Sciatic nerve (tissue), 2 donors: ENCODE measurements at regions not wholly inside any gene's neighbourhood (a gene's known extent, or its start where the extent isn't known, plus 50 kb on each side); places are given as distances from the start of the nearest gene placed in this dataset.
"Not testable (repeated sequence)": the region's sequence is repeated elsewhere in the genome, so short reads cannot be mapped to it uniquely, and the experiment has no call there.

Experiments used
- ATAC-seq: fragments of 200-7000 bp; cut with Tn5 transposase; one replicate; pipeline ENCODE4 v1.9.1; 2020; ENCODE audit warnings: mild to moderate bottlenecking, moderate library complexity
- DNase-seq: peaks from one replicate; pipeline ENCODE4 v3.0.0-alpha.2; 2020; ENCODE audit warnings: low spot score
- intact Hi-C: fragments of 100-400 bp; cut with DNase I; formaldehyde crosslinking; loops from one replicate; pipeline ENCODE4 v1.14.2; 2022
- donor health status: DM: no; HTN: no; CAD: no.
- donor health status: DM: no; HTN: no; CAD: no.

DNA sequence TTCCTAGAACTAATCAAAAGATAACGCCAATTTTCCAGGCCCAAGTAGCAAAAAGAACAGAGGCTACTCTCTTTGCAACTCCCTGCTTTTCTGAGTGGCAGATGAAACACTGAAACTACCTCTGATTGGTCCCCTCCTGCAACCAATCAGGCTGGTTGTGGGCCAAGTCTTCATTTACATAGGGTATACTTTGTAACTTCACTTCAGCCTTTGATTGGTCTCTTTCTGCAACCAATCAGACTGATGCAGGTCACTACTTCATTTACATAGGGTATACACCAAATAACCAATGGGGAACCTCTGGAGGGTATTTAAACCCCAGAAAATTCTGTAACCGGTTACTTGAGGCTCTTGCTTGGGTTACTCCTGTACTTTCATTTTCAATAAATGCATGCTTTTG is 289.6 kb downstream of the MED10 start:
- DNase-seq (no peak), ATAC-seq (no peak)
- intact Hi-C loops: no loop called here

DNA sequence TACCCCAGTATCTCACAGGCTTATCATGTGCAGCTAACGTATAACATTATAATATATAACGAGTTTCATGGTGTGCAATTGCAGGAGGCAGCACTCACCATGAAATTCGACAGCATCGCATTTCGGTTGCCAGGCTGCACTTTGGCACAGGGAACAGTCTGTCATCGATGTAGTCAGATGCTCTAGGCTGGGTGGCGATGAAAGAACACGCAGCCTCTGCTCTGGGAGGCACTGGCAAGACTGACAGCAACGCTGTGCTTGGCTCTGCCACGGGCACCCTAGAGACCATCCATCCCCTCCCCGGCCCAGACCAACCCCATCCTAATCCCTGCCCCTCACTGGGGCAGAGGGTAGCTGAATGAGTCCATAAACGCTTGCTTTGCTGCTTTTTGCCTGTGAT is 290.8 kb downstream of the MED10 start:
- intact Hi-C loops: no loop called here
- no peak for DNase-seq
- no peak for ATAC-seq

DNA sequence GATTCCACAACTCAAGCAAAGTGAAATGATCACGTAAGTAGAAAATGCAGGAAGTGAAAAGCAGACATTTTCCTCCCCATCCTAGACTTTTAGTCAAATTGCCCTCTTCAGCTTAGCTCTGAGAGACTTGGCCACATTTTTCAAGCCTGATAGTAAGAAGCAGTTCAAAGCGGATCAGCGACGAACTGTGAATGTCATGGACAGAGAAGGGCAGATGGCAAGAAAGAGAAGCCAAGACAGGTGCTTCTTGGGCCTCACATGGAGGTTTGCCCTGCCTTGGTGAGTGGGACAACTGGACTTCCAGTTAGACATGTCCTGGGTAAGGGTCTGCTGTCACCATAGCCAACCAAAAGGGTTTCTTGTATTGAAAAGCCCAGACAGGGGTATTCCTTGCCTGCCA is 291.5 kb downstream of the MED10 start:
- intact Hi-C loops: no loop called here
- no peak for DNase-seq
- no peak for ATAC-seq

DNA sequence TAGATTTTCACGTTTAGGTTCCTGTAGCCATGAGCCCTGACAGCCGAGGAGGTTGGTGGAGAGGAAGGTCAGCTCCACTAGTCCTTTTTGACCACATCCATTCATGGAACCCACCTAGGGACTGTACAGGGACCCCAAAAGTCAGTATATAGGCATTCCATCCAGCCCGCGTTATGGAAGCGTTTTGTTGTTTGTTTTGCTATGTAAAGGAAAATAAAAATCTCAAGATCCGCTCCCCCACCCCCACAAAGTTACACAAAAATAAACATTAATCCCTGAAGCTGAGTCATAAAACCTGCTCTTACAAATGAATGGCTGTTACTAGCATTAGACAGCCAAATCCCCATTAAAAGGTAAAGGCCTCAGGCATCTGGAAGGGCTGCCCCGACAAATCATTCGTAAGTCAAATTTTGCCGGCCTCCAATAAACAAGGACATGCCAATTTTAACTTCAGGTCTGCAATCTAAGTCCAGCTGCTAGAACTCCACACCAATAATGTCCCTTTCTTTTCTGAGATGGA is 292.9 kb downstream of the MED10 start:
- no peak for ATAC-seq
- DNase-seq: no peak
- intact Hi-C loops: no loop called here

DNA sequence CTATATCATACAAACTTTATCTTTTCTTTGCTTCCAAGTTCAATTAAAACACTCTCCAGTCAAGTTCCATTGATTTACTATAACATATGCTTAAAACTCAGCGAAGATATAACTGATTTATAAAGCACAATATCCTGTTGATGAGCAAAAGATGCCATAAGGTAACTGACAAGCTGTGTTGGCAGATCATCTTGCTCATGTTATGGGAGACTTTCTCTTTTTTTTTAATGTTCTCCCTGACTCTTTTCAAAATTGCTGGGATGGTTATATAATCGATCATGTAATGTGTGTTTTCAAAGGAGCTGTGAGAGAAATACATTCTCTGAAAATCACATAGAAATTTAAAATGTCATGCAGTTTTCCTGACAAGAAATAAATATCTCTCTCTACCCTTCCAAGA is 293.5 kb downstream of the MED10 start:
- no peak for ATAC-seq
- intact Hi-C loops: no loop called here
- DNase-seq: no peak

DNA sequence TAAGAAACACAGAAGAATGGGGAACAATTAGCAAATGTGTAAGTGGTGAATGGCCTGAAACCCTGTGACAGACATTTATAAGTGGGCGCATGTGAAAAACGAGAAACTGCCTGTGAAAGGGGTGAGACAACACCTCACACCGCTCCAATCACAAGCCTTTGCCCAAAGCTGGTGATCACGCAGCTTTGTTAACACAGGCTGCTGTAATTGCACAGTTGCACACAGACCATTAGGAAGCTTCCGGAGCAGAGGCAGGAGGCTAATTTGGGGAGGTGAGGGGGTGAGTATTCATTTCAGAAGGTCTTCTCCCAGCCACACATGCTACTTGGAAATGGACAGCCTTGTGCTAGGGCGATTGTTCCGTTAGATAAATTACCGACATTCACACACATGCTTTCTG is 294.0 kb downstream of the MED10 start:
- ATAC-seq (no peak), DNase-seq (no peak)
- intact Hi-C loops: no loop called here

DNA sequence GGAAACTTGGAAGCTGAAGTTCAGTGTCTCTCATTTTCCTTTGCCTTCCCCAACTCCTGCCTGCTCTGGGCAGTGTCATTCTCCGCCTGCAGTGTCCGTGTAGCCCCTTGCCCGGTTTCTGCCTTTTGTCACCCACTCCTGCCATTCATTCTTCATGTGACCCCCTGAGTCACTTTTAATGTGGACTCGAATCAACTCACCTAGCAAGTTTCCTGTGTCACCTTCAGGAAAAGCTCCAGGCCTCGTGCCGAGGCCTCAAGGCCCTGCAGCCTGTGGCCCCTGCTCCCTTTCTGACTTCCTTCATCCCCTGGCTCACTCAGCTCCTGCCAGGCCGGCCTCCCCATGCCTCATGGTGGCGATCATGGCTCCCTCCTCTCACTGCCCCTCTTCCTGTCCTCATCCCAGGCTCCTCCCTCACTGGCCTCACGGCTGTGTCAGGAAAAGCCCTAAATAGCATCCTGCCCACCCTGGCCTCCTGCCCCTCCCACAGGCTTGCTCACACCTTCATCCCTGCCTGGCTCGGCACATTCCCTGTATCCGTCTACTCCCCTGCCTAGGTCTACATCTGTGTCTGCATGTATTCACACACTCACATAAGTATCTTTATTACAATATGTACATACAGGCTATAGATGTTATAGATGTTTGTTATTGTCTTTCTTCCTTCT is 294.9 kb downstream of the MED10 start:
- no peak for ATAC-seq
- DNase-seq: no peak
- intact Hi-C loops: no loop called here

DNA sequence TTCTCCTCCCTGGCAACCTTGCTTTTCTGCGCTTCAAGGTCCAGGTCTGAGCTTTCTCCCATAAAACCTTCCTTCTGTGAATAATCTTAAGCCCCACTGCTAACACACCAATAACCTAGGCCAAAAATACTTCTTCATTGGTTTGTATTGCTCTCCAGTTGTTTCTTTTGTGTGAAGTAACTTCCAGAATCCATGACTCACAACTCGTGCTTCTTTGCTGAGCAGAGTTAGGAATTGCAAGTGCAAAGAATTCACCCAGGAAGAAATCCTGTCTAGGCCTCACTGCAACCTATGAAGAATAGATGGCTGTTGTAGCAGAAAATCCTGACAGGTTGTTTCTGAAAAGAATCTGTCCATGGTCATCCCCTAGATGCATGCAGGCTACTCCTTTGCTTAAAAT is 295.7 kb downstream of the MED10 start:
- ATAC-seq: no peak
- no peak for DNase-seq
- intact Hi-C loops: no loop called here

DNA sequence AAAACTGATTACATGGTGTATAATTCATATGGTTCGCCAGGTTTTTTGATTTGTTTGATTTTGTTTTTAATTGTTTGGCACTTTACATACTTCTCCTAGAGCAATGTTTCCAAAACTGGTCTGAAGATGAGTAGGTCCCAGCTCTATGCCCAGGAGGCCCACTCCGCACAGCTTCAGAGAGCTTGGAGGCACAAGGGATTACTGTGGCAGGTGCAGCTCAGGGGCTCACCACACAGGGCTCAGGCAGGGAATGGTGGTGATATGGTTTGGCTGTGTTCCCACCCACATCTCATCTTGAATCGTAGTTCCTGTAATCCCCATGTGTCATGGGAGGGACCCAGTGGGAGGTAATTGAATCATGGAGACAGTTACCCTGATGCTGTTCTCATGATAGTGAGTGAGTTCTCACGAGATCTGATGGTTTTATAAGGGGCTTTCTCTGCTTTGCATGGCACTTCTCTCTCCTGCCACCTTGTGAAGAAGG is 296.6 kb downstream of the MED10 start:
- DNase-seq: no peak
- intact Hi-C loops: no loop called here
- ATAC-seq: no peak

DNA sequence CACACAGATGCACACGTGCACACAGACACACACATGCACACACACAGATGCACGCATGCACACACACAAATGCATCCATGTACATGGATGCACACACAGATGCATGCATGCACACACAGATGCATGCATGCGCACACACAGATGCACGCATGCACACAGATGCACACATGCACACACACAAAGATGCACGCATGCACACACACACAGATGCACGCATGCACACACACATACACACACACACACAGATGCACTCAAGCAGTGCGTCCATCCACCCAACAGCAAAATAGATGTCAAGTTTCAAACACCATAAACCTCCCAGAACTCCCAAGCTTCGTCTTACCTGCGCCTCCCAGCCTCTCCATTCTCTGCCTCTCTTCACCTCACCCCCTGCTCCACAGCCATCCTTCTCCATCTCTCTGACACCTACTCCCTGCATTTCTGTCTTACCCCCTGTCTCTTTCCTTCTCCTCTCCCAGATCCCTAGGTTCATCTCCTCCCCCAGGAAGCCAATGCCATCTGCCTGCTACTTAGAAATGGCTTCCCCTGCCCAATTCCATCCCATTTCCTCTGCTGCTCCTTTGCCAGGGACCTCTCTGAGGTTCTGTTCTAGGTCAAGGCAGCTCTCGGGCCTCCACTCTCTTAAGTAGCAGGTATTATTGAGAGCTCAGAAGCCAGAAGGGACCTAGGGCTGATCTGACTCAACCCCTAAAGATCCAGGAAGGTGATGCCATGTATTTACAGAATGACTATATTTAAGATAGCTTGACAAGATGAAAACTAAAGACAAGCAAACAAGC is 297.2 kb downstream of the MED10 start:
- intact Hi-C loops: no loop called here
- ATAC-seq: no peak
- DNase-seq: no peak

DNA sequence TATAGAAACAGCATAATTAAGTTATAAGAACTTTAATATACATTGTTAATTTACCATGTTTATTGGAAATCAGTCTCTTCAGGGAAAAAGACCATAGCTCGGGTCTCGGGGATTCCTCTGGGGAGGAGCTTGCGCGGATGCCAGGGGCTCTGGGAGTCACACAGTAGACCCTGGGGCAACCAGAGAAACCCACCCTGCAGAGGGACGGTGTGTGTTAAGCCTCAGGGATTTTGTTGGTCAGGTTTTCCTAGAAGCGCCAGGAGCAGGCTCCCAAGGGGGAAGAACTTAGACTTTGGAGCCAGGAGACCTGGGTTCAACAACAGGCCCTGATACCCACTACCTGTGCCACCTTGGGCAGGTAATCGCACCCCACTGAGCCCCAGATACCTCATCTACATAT is 297.9 kb downstream of the MED10 start:
- intact Hi-C loops: no loop called here
- DNase-seq (no peak), ATAC-seq (no peak)

DNA sequence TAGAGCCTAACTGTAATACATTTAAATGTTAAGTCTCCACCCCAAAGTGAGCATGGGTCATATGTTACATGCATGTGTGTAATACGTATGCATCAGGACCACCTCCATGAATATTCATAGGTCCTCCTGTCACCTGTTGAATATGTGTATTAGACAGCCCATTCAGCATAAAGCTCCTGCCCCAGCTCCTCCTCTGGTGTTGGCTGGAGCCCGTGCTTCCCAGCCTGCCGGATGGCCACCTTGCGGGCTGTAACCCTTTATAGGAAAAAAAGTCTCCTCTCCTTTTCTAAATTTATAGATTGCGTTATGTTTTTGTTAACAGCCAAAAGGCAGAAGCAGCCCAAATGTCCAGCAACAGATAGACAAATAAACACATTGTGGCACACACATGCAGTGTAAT is 299.5 kb downstream of the MED10 start:
- intact Hi-C loops: no loop called here
- DNase-seq (no peak), ATAC-seq (no peak)

DNA sequence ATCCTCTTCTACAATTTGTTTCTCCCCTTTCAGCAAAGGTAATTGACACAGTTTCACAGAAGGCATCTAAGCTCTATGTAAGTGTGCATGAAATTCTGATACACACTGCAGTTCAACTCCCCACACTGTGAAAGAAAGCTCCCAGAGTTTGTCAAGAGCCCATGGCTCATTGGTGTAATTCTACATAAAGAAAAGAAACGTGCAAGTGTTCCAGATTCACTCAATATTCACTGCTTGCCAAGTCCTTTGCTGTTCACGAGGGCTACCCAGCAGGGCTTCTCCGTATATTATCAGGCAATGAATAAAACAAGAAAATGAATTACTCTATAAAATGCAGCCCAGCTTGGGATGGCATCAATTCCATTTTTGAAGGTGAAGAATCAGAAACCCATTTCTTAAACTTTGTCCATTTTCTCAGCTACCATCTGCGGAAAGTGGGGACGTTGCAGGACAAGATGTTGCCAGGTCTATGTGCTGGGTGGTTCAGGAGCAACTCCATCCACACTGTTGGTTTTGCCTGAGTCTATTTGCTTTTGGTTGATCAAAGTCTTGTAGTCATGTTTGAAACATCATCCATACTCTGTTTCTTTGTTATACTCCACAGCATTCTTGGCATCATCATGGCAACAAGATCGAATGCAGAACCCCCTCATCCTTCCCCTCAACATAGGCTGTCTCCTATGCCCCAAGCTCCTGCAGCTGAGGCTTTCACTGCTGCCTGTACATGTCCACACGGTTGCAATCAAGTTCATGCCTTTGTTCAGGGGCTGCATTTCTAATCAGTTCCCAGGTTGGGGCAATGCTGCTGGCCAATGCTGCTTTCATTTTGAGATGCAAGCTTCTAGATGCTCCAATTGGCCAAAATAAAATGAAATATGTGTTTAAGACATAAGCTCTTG is 301.8 kb downstream of the MED10 start:
- DNase-seq: no peak
- intact Hi-C loops: no loop called here
- no peak for ATAC-seq

DNA sequence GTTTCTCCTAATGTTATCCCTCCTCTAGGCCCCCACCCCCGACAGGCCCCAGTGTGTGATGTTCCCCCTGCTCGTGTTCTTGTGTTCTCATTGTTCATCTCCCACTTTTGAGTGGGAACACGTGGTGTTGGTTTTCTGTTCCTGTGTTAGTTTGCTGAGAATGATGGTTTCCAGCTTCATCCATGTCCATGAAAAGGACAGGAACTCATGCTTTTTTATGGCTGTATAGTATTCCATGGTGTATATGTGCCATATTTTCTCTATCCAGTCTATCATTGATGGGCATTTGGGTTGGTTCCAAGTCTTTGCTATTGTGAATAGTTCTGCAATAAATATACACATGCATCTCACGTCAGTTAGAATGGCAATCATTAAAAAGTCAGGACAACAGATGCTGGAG is 305.9 kb downstream of the MED10 start:
- ATAC-seq, DNase-seq, intact Hi-C loops: not testable (repeated sequence)

DNA sequence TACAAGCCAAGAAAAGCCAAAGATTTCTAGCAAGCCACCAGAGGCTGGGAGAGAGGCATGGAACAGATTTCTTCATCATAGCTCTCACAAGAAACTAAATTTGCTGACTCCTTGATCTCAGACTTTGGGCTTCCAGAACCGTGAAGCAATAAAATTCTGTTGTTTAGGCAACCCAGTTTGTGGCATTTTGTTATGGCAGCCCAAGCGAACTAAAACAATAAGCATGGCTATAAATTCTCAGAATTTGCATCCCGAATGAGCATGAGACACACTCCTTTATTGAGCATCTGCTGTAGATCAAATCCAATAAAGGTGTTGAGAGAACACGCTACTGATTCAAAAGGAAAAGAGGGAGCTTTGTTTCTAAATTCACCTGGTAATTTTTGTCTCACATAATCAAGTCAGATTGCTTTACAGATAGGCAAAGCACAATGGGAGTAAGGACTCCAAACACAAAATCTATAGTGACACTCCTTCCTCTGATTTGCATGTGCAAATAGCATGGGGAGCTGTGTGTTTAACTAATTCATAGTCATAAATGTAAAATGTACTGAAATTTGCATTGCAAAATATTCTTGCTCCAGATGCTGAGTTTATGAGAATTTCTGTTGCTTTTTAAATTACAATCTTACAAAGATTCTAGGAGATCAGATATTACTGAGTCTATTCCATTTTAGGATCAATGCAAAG is 308.7 kb downstream of the MED10 start:
- ATAC-seq (no peak), DNase-seq (no peak)
- intact Hi-C loops: no loop called here

DNA sequence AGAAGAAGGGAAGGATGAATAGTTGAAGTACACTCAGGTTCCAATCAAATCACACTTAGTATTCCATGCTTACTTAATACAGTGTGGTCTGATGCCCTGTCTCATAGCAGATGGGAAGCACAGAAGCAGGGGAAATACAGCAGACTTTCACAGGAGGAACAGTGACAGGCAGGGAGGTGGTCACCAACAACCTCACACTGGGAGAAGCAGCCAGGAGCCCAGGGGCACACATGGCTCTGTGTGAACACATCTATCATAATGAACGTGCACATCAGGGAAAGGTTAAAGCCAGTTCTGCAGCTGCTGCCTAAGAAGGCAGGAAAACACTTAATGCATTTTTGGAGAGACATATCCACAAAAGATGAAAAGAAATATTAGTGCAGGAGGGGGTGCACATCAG is 312.3 kb downstream of the MED10 start:
- intact Hi-C loops: no loop called here
- DNase-seq (no peak), ATAC-seq (no peak)

DNA sequence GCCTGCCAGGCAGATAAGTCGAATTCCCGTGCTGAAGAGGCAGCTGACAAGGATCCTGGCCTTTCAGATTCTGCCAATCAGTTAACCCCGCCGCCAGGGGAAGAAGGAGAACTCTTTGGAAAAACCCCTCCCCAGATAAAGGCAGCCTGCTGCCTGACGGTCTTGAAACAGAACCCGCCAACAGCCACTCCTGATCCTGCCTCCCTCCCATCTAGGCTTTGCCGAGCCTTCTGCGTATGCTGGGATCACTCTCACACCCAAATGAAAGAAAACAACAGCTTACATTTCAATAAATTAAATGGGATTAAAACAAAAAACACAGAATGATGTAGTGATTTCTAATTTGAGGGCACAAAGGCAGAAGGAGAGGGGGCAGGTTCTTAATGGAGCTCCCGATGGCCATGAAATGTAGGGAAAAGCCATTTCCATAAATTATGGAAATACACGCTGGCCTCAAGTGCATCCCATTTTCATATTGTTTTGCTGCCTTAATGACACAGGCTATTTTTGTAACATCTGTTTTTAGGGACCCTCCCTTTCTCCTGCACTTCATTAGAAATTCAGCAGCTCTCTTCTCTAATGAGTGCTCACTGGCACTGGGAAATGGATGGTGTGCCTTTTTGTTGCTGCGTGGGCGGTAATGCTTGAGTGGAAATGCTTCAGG is 319.1 kb downstream of the MED10 start:
- ATAC-seq (no peak), DNase-seq (no peak)
- intact Hi-C loops: no loop called here

DNA sequence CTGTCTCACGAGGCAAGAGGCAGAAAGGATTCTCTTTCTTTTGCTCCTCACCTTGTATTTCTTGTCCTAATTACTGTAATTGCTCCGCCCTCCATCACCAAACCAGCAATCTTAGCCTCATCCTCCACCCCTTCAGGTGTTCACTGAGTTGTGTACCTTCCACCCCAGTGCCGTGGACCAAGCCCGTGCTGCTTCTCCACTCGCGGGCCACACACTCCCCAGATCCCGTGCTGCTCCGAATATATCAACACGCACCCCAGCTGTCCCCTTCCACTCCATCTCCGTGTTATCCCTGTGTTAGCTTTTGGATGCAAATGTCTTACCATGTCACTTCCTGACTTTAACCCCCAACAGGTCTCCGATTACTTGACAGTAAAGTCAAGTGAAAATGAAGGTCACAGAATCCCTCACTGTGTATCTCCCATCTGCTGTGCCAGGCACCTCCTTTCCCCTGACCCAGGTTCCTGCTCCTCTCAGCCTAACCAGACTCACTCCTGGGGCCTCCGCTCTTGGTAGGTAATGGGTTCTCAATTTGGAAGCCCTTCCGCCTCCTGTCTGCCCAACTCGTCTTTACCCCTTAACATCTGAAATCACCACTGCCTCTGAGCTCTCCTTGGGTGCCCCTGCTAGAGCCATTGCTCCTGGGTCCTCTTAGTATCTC is 320.2 kb downstream of the MED10 start:
- no peak for DNase-seq
- no peak for ATAC-seq
- intact Hi-C loops: no loop called here
